H9 (cell line): ENCODE measurements at regions not wholly inside any gene's neighbourhood (a gene's known extent, or its start where the extent isn't known, plus 50 kb on each side); places are given as distances from the start of the nearest gene placed in this dataset.

ENCODE experiments used
- DNase-seq: peaks from one replicate; pipeline ENCODE4 v3.0.0-alpha.2; 2017
- H2AFZ ChIP-seq: one replicate; pipeline ENCODE4 v1.6.1; 2013; ENCODE audit warnings: mild to moderate bottlenecking, low read length, control low read depth, moderate library complexity
- H2AK5ac ChIP-seq: 2 replicates; pipeline ENCODE4 v1.6.1; 2013; ENCODE audit warnings: low read length, control low read depth, mixed read lengths; ENCODE audit not compliant: insufficient read length
- H2BK120ac ChIP-seq: one replicate; pipeline ENCODE4 v1.6.1; 2013; ENCODE audit warnings: low read depth, mild to moderate bottlenecking, low read length, control low read depth, inconsistent platforms; ENCODE audit not compliant: poor library complexity, severe bottlenecking
- H2BK12ac ChIP-seq: 2 replicates; pipeline ENCODE4 v1.6.1; 2013; ENCODE audit warnings: low read length, control low read depth, mixed read lengths, low read depth; ENCODE audit not compliant: insufficient read length
- H2BK15ac ChIP-seq: 2 replicates; pipeline ENCODE4 v1.6.1; 2013; ENCODE audit warnings: low read depth, low read length, control low read depth
- H2BK20ac ChIP-seq: one replicate; pipeline ENCODE4 v1.6.1; 2013; ENCODE audit warnings: low read depth, mild to moderate bottlenecking, low read length, control low read depth, inconsistent platforms; ENCODE audit not compliant: poor library complexity, severe bottlenecking
- H2BK5ac ChIP-seq: 2 replicates; pipeline ENCODE4 v1.6.1; 2013; ENCODE audit warnings: low read length, control low read depth, mixed read lengths; ENCODE audit not compliant: insufficient read length
- H3K14ac ChIP-seq: 2 replicates; pipeline ENCODE4 v1.6.1; 2013; ENCODE audit warnings: low read length, control low read depth; ENCODE audit not compliant: insufficient read depth
- H3K18ac ChIP-seq: 2 replicates; pipeline ENCODE4 v1.6.1; 2013; ENCODE audit warnings: low read depth, mild to moderate bottlenecking, mixed read lengths, low read length, control low read depth; ENCODE audit not compliant: insufficient read length
- H3K23ac ChIP-seq: 2 replicates; pipeline ENCODE4 v1.6.1; 2013; ENCODE audit warnings: low read length, control low read depth, mixed read lengths, low read depth; ENCODE audit not compliant: insufficient read length
- H3K23me2 ChIP-seq: 2 replicates; pipeline ENCODE4 v1.6.1; 2013; ENCODE audit warnings: low read depth, mild to moderate bottlenecking, mixed read lengths, low read length, control low read depth; ENCODE audit not compliant: insufficient read length, poor library complexity, severe bottlenecking
- H3K27ac ChIP-seq: 2 replicates; pipeline ENCODE4 v1.5.1; 2013; ENCODE audit warnings: low read length, control low read depth, mixed read lengths, low read depth; ENCODE audit not compliant: insufficient read length
- H3K27me3 ChIP-seq: 2 replicates; pipeline ENCODE4 v1.6.1; 2013; ENCODE audit warnings: low read length, control low read depth, inconsistent platforms; ENCODE audit not compliant: insufficient read depth
- H3K4ac ChIP-seq: 2 replicates; pipeline ENCODE4 v1.6.1; 2013; ENCODE audit warnings: low read depth, mild to moderate bottlenecking, control low read depth, inconsistent platforms, low read length, moderate library complexity
- H3K4me1 ChIP-seq: 2 replicates; pipeline ENCODE4 v1.6.1; 2013; ENCODE audit warnings: low read length, control low read depth, inconsistent platforms; ENCODE audit not compliant: insufficient read depth
- H3K4me2 ChIP-seq: 2 replicates; pipeline ENCODE4 v1.6.1; 2013; ENCODE audit warnings: low read length, control low read depth, mixed read lengths; ENCODE audit not compliant: insufficient read length, insufficient read depth
- H3K56ac ChIP-seq: 2 replicates; pipeline ENCODE4 v1.6.1; 2013; ENCODE audit warnings: low read depth, mild to moderate bottlenecking, mixed read lengths, low read length, control low read depth; ENCODE audit not compliant: insufficient read length
- H3K79me1 ChIP-seq: 2 replicates; pipeline ENCODE4 v1.6.1; 2013; ENCODE audit warnings: low read depth, mild to moderate bottlenecking, moderate library complexity, low read length, control low read depth, inconsistent platforms; ENCODE audit not compliant: insufficient read depth, poor library complexity, severe bottlenecking
- H3K79me2 ChIP-seq: 2 replicates; pipeline ENCODE4 v1.6.1; 2013; ENCODE audit warnings: low read length, control low read depth, inconsistent platforms; ENCODE audit not compliant: insufficient read depth
- H3K9ac ChIP-seq: 2 replicates; pipeline ENCODE4 v1.6.1; 2013; ENCODE audit warnings: low read length, control low read depth, mixed read lengths; ENCODE audit not compliant: insufficient read length; ENCODE audit errors: extremely low read depth
- H3K9me3 ChIP-seq: one replicate; pipeline ENCODE4 v1.6.1; 2013; ENCODE audit warnings: low read depth, low read length, inconsistent platforms; ENCODE audit not compliant: control insufficient read depth
- H3T11ph ChIP-seq: one replicate; pipeline ENCODE4 v1.6.1; 2013; ENCODE audit warnings: mild to moderate bottlenecking, low read length, control low read depth, inconsistent platforms
- H4K20me1 ChIP-seq: one replicate; pipeline ENCODE4 v1.6.1; 2013; ENCODE audit not compliant: control insufficient read depth, insufficient read length, insufficient read depth
- H4K5ac ChIP-seq: 2 replicates; pipeline ENCODE4 v1.6.1; 2013; ENCODE audit warnings: low read depth, mild to moderate bottlenecking, mixed read lengths, low read length, control low read depth; ENCODE audit not compliant: insufficient read length
- H4K8ac ChIP-seq: replicated peaks from 2 replicates; pipeline ENCODE4 v1.6.1; 2013; ENCODE audit warnings: low read length, control low read depth, mixed read lengths, low read depth; ENCODE audit not compliant: insufficient read length
- H4K91ac ChIP-seq: 2 replicates; pipeline ENCODE4 v1.6.1; 2013; ENCODE audit warnings: low read depth, mild to moderate bottlenecking, moderate library complexity, mixed read lengths, low read length, control low read depth; ENCODE audit not compliant: insufficient read length
- H3K27ac Mint-ChIP-seq, 3 experiments: 2 replicates in 2 of 3; 3 replicates in 1 of 3; pipeline ENCODE4 v1.8.0; 2020 to 2021; ENCODE audit warnings: mixed read lengths in 3 of 3, mild to moderate bottlenecking in 1 of 3, moderate library complexity in 1 of 3
- H3K27me3 Mint-ChIP-seq: 2 replicates; pipeline ENCODE4 v1.8.0; 2021; ENCODE audit warnings: low read depth, mild to moderate bottlenecking, moderate library complexity, mixed read lengths
- H3K36me3 Mint-ChIP-seq, 3 experiments: 2 replicates in 2 of 3; 3 replicates in 1 of 3; pipeline ENCODE4 v1.8.0; 2020 to 2021; ENCODE audit warnings: low read depth in 3 of 3, mixed read lengths in 3 of 3; ENCODE audit not compliant: insufficient read depth in 1 of 3
- H3K4me1 Mint-ChIP-seq, 2 experiments: 2 replicates each; pipeline ENCODE4 v1.8.0; 2020; ENCODE audit warnings: mixed read lengths in 2 of 2
- H3K4me3 Mint-ChIP-seq, 2 experiments: 2 replicates in 1 of 2; 3 replicates in 1 of 2; pipeline ENCODE4 v1.8.0; 2020 to 2021; ENCODE audit warnings: mild to moderate bottlenecking in 2 of 2, mixed read lengths in 2 of 2, moderate library complexity in 1 of 2
- H3K9me3 Mint-ChIP-seq, 2 experiments: 2 replicates in 1 of 2; 3 replicates in 1 of 2; pipeline ENCODE4 v1.8.0; 2020; ENCODE audit warnings: mild to moderate bottlenecking in 2 of 2, mixed read lengths in 2 of 2, moderate library complexity in 1 of 2
- CTCF ChIP-seq: fragments of 200-600 bp; sonication (generic); conservative IDR thresholded peaks from 3 replicates; pipeline ENCODE4 v1.8.0; 2021; ENCODE audit warnings: antibody characterized with exemption, mild to moderate bottlenecking
- WGBS: extraction: QIAGEN DNeasy Blood & Tissue Kit; methylation state at CpG from one replicate; pipeline ENCODE4 v1.1.7; 2013; ENCODE audit warnings: missing lambda C conversion rate, low lambda C conversion rate, mixed read lengths; ENCODE audit not compliant: insufficient read length; ENCODE audit errors: extremely low coverage; 5-methylcytosine and 5-hydroxymethylcytosine counted together

- Histone ChIP-seq H4K5ac (no peak overlapping the region), H3K23ac (no peak overlapping the region), H3K27me3 (no peaks in the 10 kb centered on the region), H3K79me1 (no peaks in the 10 kb centered on the region), H3K9me3 (no peaks in the 10 kb centered on the region), H4K8ac (no peak overlapping the region), H3K4me2 (no peak overlapping the region), H3K23me2 (no peaks in the 10 kb centered on the region), H4K91ac (no peak overlapping the region), H2AFZ (no peak overlapping the region), H3K4me1 (no peaks in the 10 kb centered on the region), H3K56ac (no peak overlapping the region), H2BK5ac (no peak overlapping the region), H2BK120ac (no peak overlapping the region), H4K20me1 (no peaks in the 10 kb centered on the region), H3K4ac (no peak overlapping the region), H3K18ac (no peak overlapping the region), H3T11ph (no peak overlapping the region), H3K27ac (no peak overlapping the region), H2BK15ac (no peak overlapping the region), H3K14ac (no peak overlapping the region), H3K79me2 (no peaks in the 10 kb centered on the region), H3K9ac (no peak overlapping the region), H2BK20ac (no peak overlapping the region), H2AK5ac (no peak overlapping the region), H2BK12ac (no peak overlapping the region)
- Mint-ChIP-seq H3K4me3 (no peak overlapping the region), H3K27ac (no peak overlapping the region), H3K9me3 (peaks cover 2 to 7% of the 10 kb centered on the region in 2 experiments; a peak in 4 of 5 replicates), H3K4me1 (peaks cover 6 to 15% of the 10 kb centered on the region in 2 experiments), H3K27me3 (no peaks in the 10 kb centered on the region), H3K36me3 (peaks cover 0 to 13% (median 2%) of the 10 kb centered on the region in 3 experiments; a peak in 3 of 7 replicates)
- DNase-seq = no peak
- no CpG with 5 or more reads among the region's 3 CpGs for WGBS
- TF ChIP-seq CTCF = no peak
Observed at GRCh38 chr4:114537352-114537751, 61.3 kb upstream of the UGT8 start.
